AG10803 (cell line): ENCODE measurements at regions not wholly inside any gene's neighbourhood (a gene's known extent, or its start where the extent isn't known, plus 50 kb on each side); places are given as distances from the start of the nearest gene placed in this dataset.

Experiments
- DNase-seq: peaks from one replicate; pipeline ENCODE4 v3.0.0; 2010; ENCODE audit warnings: low read depth
- H3K4me3 ChIP-seq: 2 replicates; pipeline ENCODE4 v1.5.1; 2011; ENCODE audit warnings: mild to moderate bottlenecking, low read length, control low read depth
- TF ChIP-seq, protein P1 (sequence below): conservative IDR thresholded peaks from 2 replicates; pipeline ENCODE4 v1.5.1; 2011; ENCODE audit warnings: mild to moderate bottlenecking, low read length, control low read depth, inconsistent platforms

DNA sequence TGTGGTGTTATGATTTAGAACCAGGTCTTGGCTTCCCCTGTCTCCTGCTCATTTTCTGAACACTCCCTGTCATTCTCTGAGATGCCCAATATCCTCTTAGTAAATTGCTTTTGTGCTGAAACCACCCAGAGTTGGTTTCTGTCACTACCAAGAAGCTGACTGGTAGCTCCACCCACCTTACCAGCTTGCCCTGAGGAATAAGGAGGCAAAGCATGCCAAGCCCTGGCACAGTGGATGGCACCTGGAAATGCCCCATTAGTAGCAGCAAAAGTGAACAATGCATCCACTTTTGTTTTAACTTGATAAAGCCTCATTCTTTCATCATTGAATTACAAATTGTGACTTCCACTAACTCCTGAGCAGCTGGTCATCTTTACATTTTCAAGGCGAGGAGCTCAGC is 157.7 kb downstream of the CDC5L start:
- DNase-seq: no peak
- H3K4me3 ChIP-seq: no peak overlapping the region
- TF ChIP-seq, protein P1, sequence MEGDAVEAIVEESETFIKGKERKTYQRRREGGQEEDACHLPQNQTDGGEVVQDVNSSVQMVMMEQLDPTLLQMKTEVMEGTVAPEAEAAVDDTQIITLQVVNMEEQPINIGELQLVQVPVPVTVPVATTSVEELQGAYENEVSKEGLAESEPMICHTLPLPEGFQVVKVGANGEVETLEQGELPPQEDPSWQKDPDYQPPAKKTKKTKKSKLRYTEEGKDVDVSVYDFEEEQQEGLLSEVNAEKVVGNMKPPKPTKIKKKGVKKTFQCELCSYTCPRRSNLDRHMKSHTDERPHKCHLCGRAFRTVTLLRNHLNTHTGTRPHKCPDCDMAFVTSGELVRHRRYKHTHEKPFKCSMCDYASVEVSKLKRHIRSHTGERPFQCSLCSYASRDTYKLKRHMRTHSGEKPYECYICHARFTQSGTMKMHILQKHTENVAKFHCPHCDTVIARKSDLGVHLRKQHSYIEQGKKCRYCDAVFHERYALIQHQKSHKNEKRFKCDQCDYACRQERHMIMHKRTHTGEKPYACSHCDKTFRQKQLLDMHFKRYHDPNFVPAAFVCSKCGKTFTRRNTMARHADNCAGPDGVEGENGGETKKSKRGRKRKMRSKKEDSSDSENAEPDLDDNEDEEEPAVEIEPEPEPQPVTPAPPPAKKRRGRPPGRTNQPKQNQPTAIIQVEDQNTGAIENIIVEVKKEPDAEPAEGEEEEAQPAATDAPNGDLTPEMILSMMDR: no peak

DNA sequence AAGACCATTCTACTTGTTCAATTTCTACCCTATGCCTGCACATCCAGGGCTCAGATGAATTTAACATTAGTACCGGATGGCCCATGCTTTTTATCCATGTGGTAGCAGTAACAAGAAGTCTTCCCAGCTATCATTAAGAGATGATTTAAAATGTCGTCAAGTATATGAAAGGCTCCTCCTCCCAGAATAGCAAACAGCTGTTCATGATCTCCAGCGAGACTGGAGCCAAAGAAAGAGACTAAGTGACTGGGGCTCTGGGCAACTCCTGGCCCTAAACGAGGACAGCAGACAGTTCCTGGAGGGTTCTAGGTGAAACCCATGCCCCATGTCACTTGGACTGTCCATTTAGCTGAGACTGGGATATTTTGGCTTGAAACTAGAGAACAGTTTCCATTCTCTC is 160.8 kb downstream of the CDC5L start:
- TF ChIP-seq, protein P1: no peak
- no peak for DNase-seq
- no peak overlapping the region for H3K4me3 ChIP-seq

DNA sequence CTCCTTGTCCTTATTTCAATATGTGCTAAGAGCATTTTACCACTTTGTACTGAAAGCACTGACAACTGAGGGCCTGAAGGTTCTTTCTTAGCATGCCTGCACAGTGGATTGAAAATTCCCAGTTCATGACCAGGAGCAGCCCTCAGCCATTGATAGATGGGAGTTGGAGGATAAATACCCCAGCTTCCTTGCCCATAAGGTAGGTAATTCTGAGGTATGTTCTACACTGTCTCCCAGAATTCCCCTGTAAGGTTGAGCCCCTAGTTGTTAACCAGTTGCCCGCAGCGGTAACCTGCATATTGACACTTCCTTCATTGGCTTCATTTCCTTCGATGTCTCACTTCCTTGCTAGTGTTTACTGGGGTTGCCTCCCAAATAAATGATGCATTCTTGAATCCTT is 162.0 kb downstream of the CDC5L start:
- no peak overlapping the region for H3K4me3 ChIP-seq
- TF ChIP-seq, protein P1: no peak
- no peak for DNase-seq

DNA sequence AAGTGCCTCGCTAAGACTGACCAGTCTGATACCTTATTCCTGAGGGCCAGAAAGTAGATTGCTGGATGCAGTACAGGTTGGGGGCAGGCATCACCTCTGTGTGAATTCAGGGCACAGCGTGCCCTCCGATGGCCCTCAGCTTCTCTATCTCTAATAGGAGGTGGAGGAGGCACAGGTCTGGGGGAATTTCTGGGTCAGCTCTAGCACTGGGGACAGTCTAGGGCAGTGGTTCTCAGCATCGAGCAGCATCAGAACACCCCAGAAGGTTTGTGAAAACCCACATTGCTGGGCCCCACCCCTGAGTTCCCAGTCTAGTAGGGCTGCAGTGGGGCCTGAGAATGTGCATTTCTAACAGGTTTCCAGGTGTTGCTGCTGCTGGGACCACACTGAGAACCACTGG is 166.7 kb downstream of the CDC5L start:
- TF ChIP-seq, protein P1: no peak
- H3K4me3 ChIP-seq: no peak overlapping the region
- no peak for DNase-seq

DNA sequence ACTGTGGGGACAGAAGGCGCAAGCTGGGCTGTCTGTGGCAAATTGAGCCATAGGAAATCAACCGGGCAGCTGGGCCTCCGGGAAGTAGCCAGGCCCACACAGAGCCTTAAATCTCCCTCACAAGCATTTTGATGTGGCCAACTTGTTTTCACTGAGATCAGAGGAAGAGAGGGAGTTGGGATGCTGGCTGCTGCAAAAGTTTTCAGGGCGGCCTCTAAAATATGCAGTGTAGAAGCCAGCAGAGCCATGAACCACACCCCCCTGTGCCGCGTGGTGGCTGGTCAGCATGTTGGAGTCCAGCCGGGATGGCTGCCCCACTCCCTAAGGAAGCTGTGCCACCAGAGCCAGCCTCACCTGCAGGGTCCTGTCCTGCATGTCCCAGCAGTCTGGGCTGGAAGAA is 167.4 kb downstream of the CDC5L start:
- H3K4me3 ChIP-seq: no peak overlapping the region
- TF ChIP-seq, protein P1: no peak
- DNase-seq: no peak

DNA sequence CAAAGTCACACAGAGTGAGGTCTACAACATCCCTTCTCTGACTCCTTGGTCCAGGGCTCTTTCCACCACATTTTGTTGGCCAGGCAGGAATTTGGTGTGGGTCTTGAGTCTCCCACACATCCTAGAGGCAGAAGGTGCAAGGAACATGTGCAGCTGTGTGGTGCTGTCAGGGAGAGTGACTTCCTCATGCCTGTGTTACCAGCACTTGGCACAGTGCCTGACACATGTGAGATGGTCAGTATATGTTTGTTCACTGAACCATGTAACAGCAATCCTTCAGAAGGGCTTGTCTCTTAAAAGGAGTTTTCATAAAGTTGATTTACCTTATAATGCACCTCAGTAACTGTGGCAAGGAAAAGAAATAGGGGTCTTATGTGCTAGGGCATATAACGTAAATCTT is 168.5 kb downstream of the CDC5L start:
- TF ChIP-seq, protein P1: no peak
- H3K4me3 ChIP-seq: no peak overlapping the region
- DNase-seq: no peak

DNA sequence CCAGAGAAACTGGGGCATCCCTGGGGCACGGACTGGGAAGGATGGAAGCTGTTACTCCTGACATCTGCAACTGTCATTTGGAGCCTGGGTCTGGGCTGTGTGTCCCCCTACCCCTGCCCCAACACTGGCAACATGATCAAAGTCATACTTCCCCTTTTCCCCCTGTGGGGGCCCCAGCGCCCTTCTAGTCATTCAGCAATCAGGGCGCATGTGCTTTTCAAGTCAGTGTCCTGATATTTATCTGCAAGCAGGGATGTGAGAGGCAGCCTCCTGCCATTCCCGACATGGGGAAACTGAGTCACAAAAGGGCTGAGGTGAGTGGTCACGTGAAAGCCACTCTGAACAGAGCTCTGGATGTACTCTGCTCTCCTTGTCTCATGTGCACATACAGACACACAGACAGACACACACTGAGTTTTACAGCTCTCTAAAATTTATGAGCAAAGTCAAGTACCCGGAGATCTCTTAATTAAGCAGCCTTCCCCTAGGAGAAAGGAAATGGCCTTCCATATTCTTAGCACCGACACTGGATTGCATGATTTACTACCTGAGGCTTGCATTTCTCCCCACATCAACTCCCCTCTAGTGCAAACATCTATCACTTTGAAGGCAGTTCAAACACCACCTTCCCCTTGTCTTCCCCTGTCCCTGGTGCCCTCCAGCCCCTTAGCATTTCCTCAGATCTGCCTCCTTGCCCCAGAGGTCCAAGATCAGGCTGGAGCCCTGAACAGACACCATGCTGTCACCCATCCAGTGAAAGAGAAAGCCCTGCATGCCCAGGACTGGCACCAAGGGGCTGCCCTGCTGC is 170.7 kb downstream of the CDC5L start:
- TF ChIP-seq, protein P1: no peak
- no peak overlapping the region for H3K4me3 ChIP-seq
- DNase-seq: no peak
